HepG2 (cell line): ENCODE measurements at regions not wholly inside any gene's neighbourhood (a gene's known extent, or its start where the extent isn't known, plus 50 kb on each side); places are given as distances from the start of the nearest gene placed in this dataset.

ENCODE experiments used
- MTA3 ChIP-seq: sonication (generic); formaldehyde crosslinking; IDR thresholded peaks from 2 replicates; pipeline ENCODE4 v1.4.0; 2020; ENCODE audit warnings: missing genetic modification reagents
- MXI1 ChIP-seq: IDR thresholded peaks from 3 replicates; pipeline ENCODE4 v1.6.1; 2012; ENCODE audit warnings: low read depth, low read length, inconsistent platforms, borderline replicate concordance
- POLR2G ChIP-seq: fragments of 200-400 bp; formaldehyde crosslinking; IDR thresholded peaks from 2 replicates; pipeline ENCODE4 v1.6.1; 2018; ENCODE audit warnings: mild to moderate bottlenecking, low read depth, low read length, moderate library complexity
- TF ChIP-seq, protein P1 (sequence below): sonication (generic); formaldehyde crosslinking; IDR thresholded peaks from 2 replicates; pipeline ENCODE4 v1.5.0; 2020; ENCODE audit warnings: mild to moderate bottlenecking, missing genetic modification reagents, moderate library complexity

DNA sequence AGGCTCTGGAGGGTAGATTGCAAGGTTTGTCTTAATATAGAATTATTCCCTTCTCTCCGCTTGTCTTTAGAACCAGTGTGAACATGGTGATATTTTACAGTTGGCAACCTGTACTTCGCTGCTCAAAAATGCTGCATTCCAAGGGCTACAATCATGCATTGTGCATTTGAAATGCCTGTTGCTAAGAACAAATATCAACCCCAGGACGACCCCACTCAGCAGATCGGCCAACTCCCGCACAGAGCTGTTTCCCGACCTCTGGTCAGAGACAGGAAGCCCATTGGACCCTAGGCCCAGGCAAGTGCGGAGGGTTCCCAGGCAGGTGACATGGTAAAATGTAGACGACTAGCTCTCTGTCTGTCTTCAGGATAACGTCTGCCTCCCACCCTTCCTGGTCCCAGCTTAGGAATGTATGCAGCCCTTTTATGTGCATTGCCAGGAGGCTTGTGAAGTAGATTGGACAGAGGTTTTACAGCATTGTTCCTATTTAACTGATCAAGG, 263.5 kb downstream of the FOXO1 start:
- TF ChIP-seq, protein P1, sequence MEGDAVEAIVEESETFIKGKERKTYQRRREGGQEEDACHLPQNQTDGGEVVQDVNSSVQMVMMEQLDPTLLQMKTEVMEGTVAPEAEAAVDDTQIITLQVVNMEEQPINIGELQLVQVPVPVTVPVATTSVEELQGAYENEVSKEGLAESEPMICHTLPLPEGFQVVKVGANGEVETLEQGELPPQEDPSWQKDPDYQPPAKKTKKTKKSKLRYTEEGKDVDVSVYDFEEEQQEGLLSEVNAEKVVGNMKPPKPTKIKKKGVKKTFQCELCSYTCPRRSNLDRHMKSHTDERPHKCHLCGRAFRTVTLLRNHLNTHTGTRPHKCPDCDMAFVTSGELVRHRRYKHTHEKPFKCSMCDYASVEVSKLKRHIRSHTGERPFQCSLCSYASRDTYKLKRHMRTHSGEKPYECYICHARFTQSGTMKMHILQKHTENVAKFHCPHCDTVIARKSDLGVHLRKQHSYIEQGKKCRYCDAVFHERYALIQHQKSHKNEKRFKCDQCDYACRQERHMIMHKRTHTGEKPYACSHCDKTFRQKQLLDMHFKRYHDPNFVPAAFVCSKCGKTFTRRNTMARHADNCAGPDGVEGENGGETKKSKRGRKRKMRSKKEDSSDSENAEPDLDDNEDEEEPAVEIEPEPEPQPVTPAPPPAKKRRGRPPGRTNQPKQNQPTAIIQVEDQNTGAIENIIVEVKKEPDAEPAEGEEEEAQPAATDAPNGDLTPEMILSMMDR (CRISPR knock-in tag): no peak; the same call in 1 of the 2 replicates
- TF ChIP-seq MXI1: no peak
- no peak for TF ChIP-seq POLR2G
- no peak for TF ChIP-seq MTA3 (CRISPR knock-in tag)
